Naive B cell (primary cell): ENCODE measurements at regions not wholly inside any gene's neighbourhood (a gene's known extent, or its start where the extent isn't known, plus 50 kb on each side); places are given as distances from the start of the nearest gene placed in this dataset.

Experiments used
- ATAC-seq, 2 donors: fragments of 150-1000 bp; cut with Tn5 transposase; 2 replicates each; pipeline ENCODE4 v1.10.0; 2021; ENCODE audit warnings: low read depth in 2 of 2, mild to moderate bottlenecking in 2 of 2, moderate library complexity in 2 of 2
- DNase-seq: peaks from one replicate; pipeline ENCODE4 v3.0.0; 2022
- H3K27ac Mint-ChIP-seq, 6 donors: one replicate each; pipeline ENCODE4 v1.8.0; 2020 to 2022; ENCODE audit warnings: mild to moderate bottlenecking in 6 of 6, mixed read lengths in 6 of 6, moderate library complexity in 5 of 6, inconsistent platforms in 2 of 6
- H3K27me3 Mint-ChIP-seq, 3 donors: one replicate each; pipeline ENCODE4 v1.8.0; 2021 to 2022; ENCODE audit warnings: mixed read lengths in 3 of 3, mild to moderate bottlenecking in 1 of 3
- H3K36me3 Mint-ChIP-seq, 2 donors: one replicate each; pipeline ENCODE4 v1.8.0; 2020 to 2022; ENCODE audit warnings: mixed read lengths in 2 of 2, inconsistent platforms in 1 of 2, mild to moderate bottlenecking in 1 of 2
- H3K4me1 Mint-ChIP-seq, 3 donors: one replicate each; pipeline ENCODE4 v1.8.0; 2020 to 2022; ENCODE audit warnings: mixed read lengths in 3 of 3, inconsistent platforms in 1 of 3, mild to moderate bottlenecking in 1 of 3, moderate library complexity in 1 of 3
- H3K4me3 Mint-ChIP-seq, 8 donors: one replicate each; pipeline ENCODE4 v1.8.0; 2020 to 2022; ENCODE audit warnings: mild to moderate bottlenecking in 8 of 8, mixed read lengths in 8 of 8, moderate library complexity in 8 of 8, inconsistent platforms in 2 of 8
- H3K9me3 Mint-ChIP-seq, 7 donors: one replicate each; pipeline ENCODE4 v1.8.0; 2020 to 2022; ENCODE audit warnings: mixed read lengths in 7 of 7, mild to moderate bottlenecking in 5 of 7, inconsistent platforms in 2 of 7, moderate library complexity in 1 of 7

GRCh38 chr2:30365201-30365600 is 81.8 kb upstream of the LCLAT1 start:
- ATAC-seq (no peak), DNase-seq (no peak)
- H3K36me3 Mint-ChIP-seq = no peaks in the 10 kb centered on the region
- H3K27me3 Mint-ChIP-seq = peaks cover 0 to 5% (median 4%) of the 10 kb centered on the region in 3 donors
- peaks cover 33 to 50% (median 37%) of the 10 kb centered on the region in 3 donors for H3K4me1 Mint-ChIP-seq
- no peaks in the 10 kb centered on the region for H3K9me3 Mint-ChIP-seq
- H3K27ac Mint-ChIP-seq = no peak overlapping the region
- H3K4me3 Mint-ChIP-seq = no peak overlapping the region

- H3K27ac Mint-ChIP-seq = peak overlapping the region in 3 of 6 donors; percentile 12 to 59 (median 47)
- no peaks in the 10 kb centered on the region for H3K36me3 Mint-ChIP-seq
- peak overlapping the region in 4 of 8 donors; percentile 0 to 41 (median 24) for H3K4me3 Mint-ChIP-seq
- no peak for ATAC-seq
- peaks cover 0 to 5% (median 4%) of the 10 kb centered on the region in 3 donors for H3K27me3 Mint-ChIP-seq
- H3K4me1 Mint-ChIP-seq = peaks cover 37 to 49% (median 37%) of the 10 kb centered on the region in 3 donors
- H3K9me3 Mint-ChIP-seq = no peaks in the 10 kb centered on the region
- DNase-seq = no peak
Measured at GRCh38 chr2:30366199-30366691, 80.8 kb upstream of the LCLAT1 start.

GRCh38 chr2:30367232-30368070 is 79.6 kb upstream of the LCLAT1 start:
- ATAC-seq (no peak), DNase-seq (no peak)
- Mint-ChIP-seq H3K27me3 (peaks cover 0 to 5% (median 2%) of the 10 kb centered on the region in 3 donors), H3K27ac (peak overlapping the region in 1 of 6 donors; percentile 9), H3K9me3 (no peaks in the 10 kb centered on the region), H3K4me1 (peaks cover 32 to 48% (median 35%) of the 10 kb centered on the region in 3 donors), H3K36me3 (no peaks in the 10 kb centered on the region), H3K4me3 (no peak overlapping the region)

- Mint-ChIP-seq H3K27me3 (peaks cover 0 to 5% (median 0%) of the 10 kb centered on the region in 3 donors), H3K36me3 (no peaks in the 10 kb centered on the region), H3K27ac (no peak overlapping the region)
Measured at GRCh38 chr2:30368258-30368657, 78.8 kb upstream of the LCLAT1 start.

GRCh38 chr2:30371028-30371689 is 75.9 kb upstream of the LCLAT1 start:
- Mint-ChIP-seq H3K4me3 (peak overlapping the region in 1 of 8 donors; percentile 33), H3K27ac (no peak overlapping the region), H3K9me3 (no peaks in the 10 kb centered on the region), H3K36me3 (no peaks in the 10 kb centered on the region), H3K4me1 (peaks cover 30 to 46% (median 31%) of the 10 kb centered on the region in 3 donors), H3K27me3 (peaks cover 0 to 5% (median 0%) of the 10 kb centered on the region in 3 donors)
- DNase-seq (no peak), ATAC-seq (peak in 1 of 2 donors; percentile 56)

More at GRCh38 chr2:30368258-30368657, 78.8 kb upstream of the LCLAT1 start:
- Mint-ChIP-seq H3K9me3 (no peaks in the 10 kb centered on the region), H3K4me3 (no peak overlapping the region), H3K4me1 (peaks cover 30 to 46% (median 32%) of the 10 kb centered on the region in 3 donors)
- no peak for ATAC-seq
- no peak for DNase-seq

GRCh38 chr2:30371772-30372373 is 75.2 kb upstream of the LCLAT1 start:
- ATAC-seq (no peak), DNase-seq (no peak)
- Mint-ChIP-seq H3K9me3 (no peaks in the 10 kb centered on the region), H3K27me3 (peaks cover 0 to 5% (median 0%) of the 10 kb centered on the region in 3 donors), H3K4me1 (peaks cover 23 to 39% (median 24%) of the 10 kb centered on the region in 3 donors), H3K36me3 (no peaks in the 10 kb centered on the region), H3K27ac (peak overlapping the region in 1 of 6 donors; percentile 60), H3K4me3 (peak overlapping the region in 1 of 8 donors; percentile 33)

- Mint-ChIP-seq H3K4me1 (peaks cover 23 to 37% (median 23%) of the 10 kb centered on the region in 3 donors), H3K9me3 (no peaks in the 10 kb centered on the region), H3K27ac (peak overlapping the region in 1 of 6 donors; percentile 89), H3K27me3 (peaks cover 0 to 5% (median 0%) of the 10 kb centered on the region in 3 donors), H3K36me3 (no peaks in the 10 kb centered on the region), H3K4me3 (no peak overlapping the region)
- ATAC-seq (no peak), DNase-seq (no peak)
Measured at GRCh38 chr2:30372826-30373225, 74.2 kb upstream of the LCLAT1 start.

GRCh38 chr2:30373881-30374302 is 73.2 kb upstream of the LCLAT1 start:
- no peak for ATAC-seq
- Mint-ChIP-seq H3K9me3 (no peaks in the 10 kb centered on the region), H3K4me3 (no peak overlapping the region)

GRCh38 chr2:30374380-30374779 is 72.7 kb upstream of the LCLAT1 start:
- ATAC-seq = no peak
- H3K9me3 Mint-ChIP-seq = no peaks in the 10 kb centered on the region
- H3K36me3 Mint-ChIP-seq = no peaks in the 10 kb centered on the region
- DNase-seq = no peak
- no peak overlapping the region for H3K27ac Mint-ChIP-seq
- peaks cover 23 to 32% (median 23%) of the 10 kb centered on the region in 3 donors for H3K4me1 Mint-ChIP-seq
- H3K27me3 Mint-ChIP-seq = peaks cover 0 to 5% (median 0%) of the 10 kb centered on the region in 3 donors
- H3K4me3 Mint-ChIP-seq = no peak overlapping the region

More at GRCh38 chr2:30373881-30374302, 73.2 kb upstream of the LCLAT1 start:
- Mint-ChIP-seq H3K27me3 (peaks cover 0 to 5% (median 0%) of the 10 kb centered on the region in 3 donors), H3K4me1 (peaks cover 23 to 37% (median 23%) of the 10 kb centered on the region in 3 donors), H3K27ac (no peak overlapping the region), H3K36me3 (no peaks in the 10 kb centered on the region)
- no peak for DNase-seq

GRCh38 chr2:30375915-30376314 is 71.1 kb upstream of the LCLAT1 start:
- Mint-ChIP-seq H3K4me1 (peaks cover 17 to 22% (median 21%) of the 10 kb centered on the region in 3 donors), H3K4me3 (no peak overlapping the region), H3K9me3 (peaks cover 0 to 2% (median 0%) of the 10 kb centered on the region in 7 donors), H3K36me3 (no peaks in the 10 kb centered on the region), H3K27me3 (no peaks in the 10 kb centered on the region), H3K27ac (peak overlapping the region in 1 of 6 donors; percentile 84)
- ATAC-seq = no peak
- DNase-seq = no peak

- Mint-ChIP-seq H3K27ac (no peak overlapping the region), H3K4me1 (peaks cover 7 to 10% (median 8%) of the 10 kb centered on the region in 3 donors), H3K27me3 (peaks cover 4 to 12% (median 9%) of the 10 kb centered on the region in 3 donors), H3K4me3 (no peak overlapping the region), H3K36me3 (no peaks in the 10 kb centered on the region), H3K9me3 (peaks cover 0 to 2% (median 0%) of the 10 kb centered on the region in 7 donors)
- ATAC-seq (no peak), DNase-seq (no peak)
Measured at GRCh38 chr2:30379481-30379880, 67.6 kb upstream of the LCLAT1 start.

- H3K9me3 Mint-ChIP-seq = peaks cover 0 to 2% (median 0%) of the 10 kb centered on the region in 7 donors
- no peak overlapping the region for H3K4me3 Mint-ChIP-seq
- H3K27me3 Mint-ChIP-seq = peaks cover 4 to 19% (median 9%) of the 10 kb centered on the region in 3 donors
- H3K36me3 Mint-ChIP-seq = no peaks in the 10 kb centered on the region
- peaks cover 0 to 3% (median under 1%) of the 10 kb centered on the region in 3 donors for H3K4me1 Mint-ChIP-seq
- DNase-seq (no peak), ATAC-seq (no peak)
- peak overlapping the region in 1 of 6 donors; percentile 37 for H3K27ac Mint-ChIP-seq
Measured at GRCh38 chr2:30380824-30381223, 66.2 kb upstream of the LCLAT1 start.
